AG04449 (cell line): ENCODE measurements at regions not wholly inside any gene's neighbourhood (a gene's known extent, or its start where the extent isn't known, plus 50 kb on each side); places are given as distances from the start of the nearest gene placed in this dataset.

Source experiments
- CTCF ChIA-PET: fragments of 350-600 bp; formaldehyde crosslinking; extraction: SDS; loops from one replicate; lab custom pipeline; 2021; ENCODE audit warnings: antibody characterized with exemption; lab: Yijun Ruan, JAX
- POLR2A ChIA-PET: fragments of 400-600, 350-600 bp; formaldehyde crosslinking; extraction: SDS; loops from one replicate; lab custom pipeline; 2020; ENCODE audit warnings: antibody characterized with exemption, inconsistent platforms; lab: Yijun Ruan, JAX
- DNase-seq: peaks from one replicate; pipeline ENCODE4 v3.0.0-alpha.2; 2010; ENCODE audit warnings: low read depth, low spot score
- H3K4me3 ChIP-seq: 2 replicates; pipeline ENCODE4 v1.5.1; 2011; ENCODE audit warnings: low read depth, mild to moderate bottlenecking, control low read depth, low read length
- TF ChIP-seq, protein P1 (sequence below): IDR thresholded peaks from one replicate; pipeline ENCODE4 v1.5.1; 2011; ENCODE audit warnings: mild to moderate bottlenecking, moderate library complexity, low read length, control low read depth, inconsistent platforms; ENCODE audit not compliant: insufficient read depth; ENCODE audit errors: missing control alignments

GRCh38 chr11:128240546-128240945, 346.8 kb downstream of the ETS1 start:
- H3K4me3 ChIP-seq: no peak overlapping the region
- ChIA-PET POLR2A (no interaction called here), CTCF (no interaction called here)
- TF ChIP-seq, protein P1, sequence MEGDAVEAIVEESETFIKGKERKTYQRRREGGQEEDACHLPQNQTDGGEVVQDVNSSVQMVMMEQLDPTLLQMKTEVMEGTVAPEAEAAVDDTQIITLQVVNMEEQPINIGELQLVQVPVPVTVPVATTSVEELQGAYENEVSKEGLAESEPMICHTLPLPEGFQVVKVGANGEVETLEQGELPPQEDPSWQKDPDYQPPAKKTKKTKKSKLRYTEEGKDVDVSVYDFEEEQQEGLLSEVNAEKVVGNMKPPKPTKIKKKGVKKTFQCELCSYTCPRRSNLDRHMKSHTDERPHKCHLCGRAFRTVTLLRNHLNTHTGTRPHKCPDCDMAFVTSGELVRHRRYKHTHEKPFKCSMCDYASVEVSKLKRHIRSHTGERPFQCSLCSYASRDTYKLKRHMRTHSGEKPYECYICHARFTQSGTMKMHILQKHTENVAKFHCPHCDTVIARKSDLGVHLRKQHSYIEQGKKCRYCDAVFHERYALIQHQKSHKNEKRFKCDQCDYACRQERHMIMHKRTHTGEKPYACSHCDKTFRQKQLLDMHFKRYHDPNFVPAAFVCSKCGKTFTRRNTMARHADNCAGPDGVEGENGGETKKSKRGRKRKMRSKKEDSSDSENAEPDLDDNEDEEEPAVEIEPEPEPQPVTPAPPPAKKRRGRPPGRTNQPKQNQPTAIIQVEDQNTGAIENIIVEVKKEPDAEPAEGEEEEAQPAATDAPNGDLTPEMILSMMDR: no peak
- no peak for DNase-seq

DNA sequence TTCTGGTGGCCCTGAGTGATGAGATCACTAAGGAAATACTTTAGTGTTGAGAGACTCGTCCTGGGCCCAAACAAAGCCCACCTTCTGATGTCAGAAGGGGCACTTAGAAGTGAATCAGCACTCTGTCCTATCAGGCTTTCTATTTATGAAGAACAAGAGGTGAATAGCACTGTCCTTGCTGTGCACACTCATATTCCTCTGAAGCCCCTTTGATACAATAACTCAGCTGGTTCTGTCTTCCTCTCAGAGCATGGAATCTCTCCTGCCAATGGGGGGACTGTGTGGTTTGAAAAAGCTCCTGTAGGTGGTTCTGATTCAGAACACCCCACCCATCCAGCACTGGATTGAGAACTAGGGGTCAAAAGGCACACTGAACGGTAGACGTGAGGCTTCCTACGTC, 348.1 kb downstream of the ETS1 start:
- H3K4me3 ChIP-seq: no peak overlapping the region
- POLR2A ChIA-PET: no interaction called here
- DNase-seq: no peak
- CTCF ChIA-PET: interaction anchor here (1.0 kb wide), 1 partner anchor 9 kb away, joined by 3 read pairs; no protein-coding TSS in a partner anchor
- TF ChIP-seq, protein P1: no peak

GRCh38 chr11:128238521-128239265, 348.7 kb downstream of the ETS1 start:
- POLR2A ChIA-PET: no interaction called here
- TF ChIP-seq, protein P1: no peak
- H3K4me3 ChIP-seq: no peak overlapping the region
- DNase-seq: no peak
- CTCF ChIA-PET: interaction anchor here (1.0 kb wide), 1 partner anchor 10 kb away, joined by 3 read pairs; no protein-coding TSS in a partner anchor

DNA sequence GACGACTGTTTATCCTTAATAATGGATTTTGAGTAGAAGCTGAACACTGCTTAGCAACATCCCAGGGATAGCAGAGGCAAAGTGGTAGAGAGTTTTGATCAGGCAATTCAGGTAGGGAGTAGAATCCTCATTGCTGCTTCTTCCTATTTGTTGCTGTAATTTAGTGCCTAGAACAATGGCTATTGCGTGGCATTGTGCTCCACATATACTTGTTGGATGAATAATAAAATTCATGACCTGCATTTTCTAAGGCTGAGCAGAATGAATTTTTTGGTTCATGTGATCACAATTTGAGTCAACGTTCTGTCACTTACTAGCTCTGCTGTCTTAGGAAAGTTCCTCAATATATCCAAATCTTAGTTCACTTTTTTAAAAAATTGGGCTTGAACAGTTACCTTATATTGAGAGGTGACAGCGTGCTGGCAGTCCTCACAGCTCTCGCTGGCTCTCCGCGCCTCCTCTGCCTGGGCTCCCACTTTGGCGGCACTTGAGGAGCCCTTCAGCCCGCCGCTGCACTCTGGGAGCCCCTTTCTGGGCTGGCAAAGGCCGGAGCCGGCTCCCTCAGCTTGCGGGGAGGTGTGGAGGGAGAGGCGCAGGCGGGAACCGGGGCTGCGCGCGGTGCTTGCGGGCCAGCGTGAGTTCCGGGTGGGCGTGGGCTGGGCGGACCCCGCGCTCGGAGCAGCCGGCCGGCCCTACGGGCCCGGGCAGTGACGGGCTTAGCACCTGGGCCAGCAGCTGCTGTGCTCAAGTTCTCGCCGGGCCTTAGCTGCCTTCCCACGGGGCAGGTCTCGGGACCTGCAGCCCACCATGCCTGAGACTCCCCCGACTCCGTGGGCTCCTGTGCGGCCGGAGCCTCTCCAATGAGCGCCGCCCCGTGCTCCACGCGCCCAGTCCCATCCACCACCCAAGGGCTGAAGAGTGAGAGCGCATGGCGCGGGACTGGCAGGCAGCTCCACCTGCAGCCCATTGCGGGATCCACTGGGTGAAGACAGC, 350.6 kb downstream of the ETS1 start:
- H3K4me3 ChIP-seq: no peak overlapping the region
- ChIA-PET CTCF (interaction anchor here (0.9 kb wide), 2 partner anchors 394 to 396 kb away, joined by 3 read pairs; no protein-coding TSS in a partner anchor), POLR2A (no interaction called here)
- TF ChIP-seq, protein P1: no peak
- no peak for DNase-seq

DNA sequence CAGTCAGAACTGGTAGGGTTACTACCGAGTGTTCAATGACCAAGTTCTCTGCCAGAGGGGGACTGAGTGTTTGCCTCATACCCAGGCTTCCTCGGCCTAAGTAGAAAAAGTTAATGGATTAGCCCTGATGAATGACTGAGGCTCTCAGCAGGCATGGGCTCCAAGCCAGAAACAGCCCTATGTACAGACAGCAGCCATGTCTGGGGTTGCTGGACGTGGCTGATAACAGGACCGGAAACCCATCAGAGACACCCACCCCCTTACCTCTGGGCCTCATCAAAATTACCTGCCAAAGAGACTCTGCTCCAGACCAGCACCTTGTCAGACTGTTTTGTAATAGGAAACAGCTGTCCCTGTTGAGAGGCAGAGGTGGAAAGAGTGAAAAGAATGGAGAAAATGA, 351.4 kb downstream of the ETS1 start:
- ChIA-PET POLR2A (no interaction called here), CTCF (interaction anchor here (0.9 kb wide), 2 partner anchors 395 to 397 kb away, joined by 3 read pairs; no protein-coding TSS in a partner anchor)
- TF ChIP-seq, protein P1: no peak
- no peak overlapping the region for H3K4me3 ChIP-seq
- DNase-seq: no peak
